ENCODE measurements at regions not wholly inside any gene's neighbourhood (a gene's known extent, or its start where the extent isn't known, plus 50 kb on each side); places are given as distances from the start of the nearest gene placed in this dataset.

DNA sequence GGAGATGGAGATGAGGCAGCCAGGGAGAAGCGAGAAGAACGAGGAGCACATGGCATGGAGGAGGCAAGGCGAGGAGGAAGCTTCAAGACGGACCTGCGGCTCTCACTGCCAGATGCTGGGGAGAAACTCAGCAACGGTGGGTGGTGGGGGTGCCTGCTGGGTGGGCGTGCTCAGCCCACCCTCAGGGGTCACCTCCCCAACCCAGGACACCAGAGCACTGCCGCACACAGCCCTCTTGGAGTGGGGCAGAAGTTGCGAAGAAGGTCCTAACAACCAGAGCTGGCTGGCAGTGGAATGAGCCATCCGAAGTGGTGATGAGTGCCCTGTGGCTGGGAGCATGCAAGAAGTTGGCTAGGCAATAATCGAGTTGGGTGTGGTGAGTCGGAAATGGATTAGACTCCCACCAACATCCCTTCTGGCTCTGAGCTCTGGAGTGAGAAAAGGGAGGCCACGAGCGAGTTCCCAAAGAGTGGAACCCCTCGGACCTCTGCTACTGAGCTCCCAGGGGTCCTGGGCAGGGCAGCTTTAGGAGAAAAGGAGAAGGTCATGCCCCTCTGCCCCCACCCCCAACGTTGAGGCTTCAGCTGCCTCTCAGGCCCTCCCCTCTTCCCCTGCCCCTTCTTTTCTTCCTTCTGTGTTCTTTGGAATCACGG lies 212.7 kb upstream of the MVB12B start:
- no peak for TF ChIP-seq POLR2A (IDR thresholded peaks at IDR 0.05)
- TF ChIP-seq CTCF (IDR thresholded peaks at IDR 0.05) = no peak
- no peak for TF ChIP-seq POLR2AphosphoS5 (IDR thresholded peaks at IDR 0.05)
- no peak for TF ChIP-seq EP300 (IDR thresholded peaks at IDR 0.05)
